Type B pancreatic cell (in vitro differentiated cells): ENCODE measurements at regions not wholly inside any gene's neighbourhood (a gene's known extent, or its start where the extent isn't known, plus 50 kb on each side); places are given as distances from the start of the nearest gene placed in this dataset.

Experiments used
- DNase-seq: peaks from one replicate; pipeline ENCODE4 v3.0.0; 2021; ENCODE audit warnings: mixed read lengths; ENCODE audit not compliant: unreplicated experiment; ENCODE audit errors: extremely low spot score
- H3K27ac Mint-ChIP-seq: 2 replicates; pipeline ENCODE4 v1.8.0; 2021; ENCODE audit warnings: mild to moderate bottlenecking, mixed read lengths
- H3K27me3 Mint-ChIP-seq: 2 replicates; pipeline ENCODE4 v1.8.0; 2021; ENCODE audit warnings: mixed read lengths
- H3K36me3 Mint-ChIP-seq: 2 replicates; pipeline ENCODE4 v1.8.0; 2021; ENCODE audit warnings: mixed read lengths
- H3K4me1 Mint-ChIP-seq: one replicate; pipeline ENCODE4 v1.8.0; 2021; ENCODE audit warnings: mixed read lengths; ENCODE audit not compliant: unreplicated experiment
- H3K4me3 Mint-ChIP-seq: 2 replicates; pipeline ENCODE4 v1.8.0; 2021; ENCODE audit warnings: mild to moderate bottlenecking, mixed read lengths
- H3K9me3 Mint-ChIP-seq: 2 replicates; pipeline ENCODE4 v1.8.0; 2021; ENCODE audit warnings: mixed read lengths
- TF ChIP-seq, protein P1 (sequence below): fragments of 200-600 bp; sonication (generic); conservative IDR thresholded peaks from 2 replicates; pipeline ENCODE4 v1.5.0; 2021; ENCODE audit warnings: antibody characterized with exemption, mild to moderate bottlenecking

- TF ChIP-seq, protein P1, sequence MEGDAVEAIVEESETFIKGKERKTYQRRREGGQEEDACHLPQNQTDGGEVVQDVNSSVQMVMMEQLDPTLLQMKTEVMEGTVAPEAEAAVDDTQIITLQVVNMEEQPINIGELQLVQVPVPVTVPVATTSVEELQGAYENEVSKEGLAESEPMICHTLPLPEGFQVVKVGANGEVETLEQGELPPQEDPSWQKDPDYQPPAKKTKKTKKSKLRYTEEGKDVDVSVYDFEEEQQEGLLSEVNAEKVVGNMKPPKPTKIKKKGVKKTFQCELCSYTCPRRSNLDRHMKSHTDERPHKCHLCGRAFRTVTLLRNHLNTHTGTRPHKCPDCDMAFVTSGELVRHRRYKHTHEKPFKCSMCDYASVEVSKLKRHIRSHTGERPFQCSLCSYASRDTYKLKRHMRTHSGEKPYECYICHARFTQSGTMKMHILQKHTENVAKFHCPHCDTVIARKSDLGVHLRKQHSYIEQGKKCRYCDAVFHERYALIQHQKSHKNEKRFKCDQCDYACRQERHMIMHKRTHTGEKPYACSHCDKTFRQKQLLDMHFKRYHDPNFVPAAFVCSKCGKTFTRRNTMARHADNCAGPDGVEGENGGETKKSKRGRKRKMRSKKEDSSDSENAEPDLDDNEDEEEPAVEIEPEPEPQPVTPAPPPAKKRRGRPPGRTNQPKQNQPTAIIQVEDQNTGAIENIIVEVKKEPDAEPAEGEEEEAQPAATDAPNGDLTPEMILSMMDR = no peak
- Mint-ChIP-seq H3K27me3 (no peaks in the 10 kb centered on the region), H3K4me3 (no peak overlapping the region), H3K27ac (no peak overlapping the region), H3K4me1 (peaks cover 11% of the 10 kb centered on the region), H3K36me3 (no peaks in the 10 kb centered on the region), H3K9me3 (no peaks in the 10 kb centered on the region)
- DNase-seq = no peak
Measured at GRCh38 chr13:80010286-80010831, 330.6 kb downstream of the SPRY2 start.

DNA sequence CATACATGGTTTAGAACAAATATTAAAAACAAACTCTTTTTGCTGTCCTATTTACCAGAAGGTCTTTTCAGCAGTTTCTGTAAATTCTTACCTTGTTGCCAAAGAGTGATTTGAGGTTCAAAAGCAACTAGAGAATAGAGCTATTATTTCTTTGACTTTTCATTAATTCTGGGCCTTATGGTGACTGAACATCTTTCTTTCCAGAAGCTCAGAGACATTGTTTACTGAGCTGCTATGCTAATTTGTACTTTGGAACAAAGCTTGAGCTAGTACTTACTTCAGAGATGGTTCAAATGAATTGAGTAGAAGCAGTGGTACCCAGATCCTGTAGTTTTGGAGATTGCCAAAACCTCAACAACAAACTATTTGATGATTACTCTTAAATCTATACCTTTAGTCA is 331.2 kb downstream of the SPRY2 start:
- TF ChIP-seq, protein P1 = no peak
- H3K27me3 Mint-ChIP-seq = no peaks in the 10 kb centered on the region
- H3K9me3 Mint-ChIP-seq = peaks cover 3% of the 10 kb centered on the region
- no peak overlapping the region for H3K4me3 Mint-ChIP-seq
- no peak overlapping the region for H3K27ac Mint-ChIP-seq
- H3K4me1 Mint-ChIP-seq = peaks cover 11% of the 10 kb centered on the region
- H3K36me3 Mint-ChIP-seq = no peaks in the 10 kb centered on the region
- DNase-seq = no peak

GRCh38 chr13:80006940-80007339 is 334.0 kb downstream of the SPRY2 start:
- Mint-ChIP-seq H3K27ac (no peak overlapping the region), H3K4me1 (peaks cover 10% of the 10 kb centered on the region), H3K36me3 (no peaks in the 10 kb centered on the region), H3K27me3 (no peaks in the 10 kb centered on the region), H3K9me3 (peaks cover 3% of the 10 kb centered on the region), H3K4me3 (no peak overlapping the region)
- no peak for DNase-seq
- TF ChIP-seq, protein P1 = no peak

- TF ChIP-seq, protein P1 = no peak
- no peaks in the 10 kb centered on the region for H3K27me3 Mint-ChIP-seq
- H3K4me3 Mint-ChIP-seq = no peak overlapping the region
- H3K27ac Mint-ChIP-seq = no peak overlapping the region
- peaks cover 5% of the 10 kb centered on the region for H3K4me1 Mint-ChIP-seq
- H3K9me3 Mint-ChIP-seq = peaks cover 3% of the 10 kb centered on the region
- no peak for DNase-seq
- no peaks in the 10 kb centered on the region for H3K36me3 Mint-ChIP-seq
Measured at GRCh38 chr13:80001510-80001842, 339.4 kb downstream of the SPRY2 start.

DNA sequence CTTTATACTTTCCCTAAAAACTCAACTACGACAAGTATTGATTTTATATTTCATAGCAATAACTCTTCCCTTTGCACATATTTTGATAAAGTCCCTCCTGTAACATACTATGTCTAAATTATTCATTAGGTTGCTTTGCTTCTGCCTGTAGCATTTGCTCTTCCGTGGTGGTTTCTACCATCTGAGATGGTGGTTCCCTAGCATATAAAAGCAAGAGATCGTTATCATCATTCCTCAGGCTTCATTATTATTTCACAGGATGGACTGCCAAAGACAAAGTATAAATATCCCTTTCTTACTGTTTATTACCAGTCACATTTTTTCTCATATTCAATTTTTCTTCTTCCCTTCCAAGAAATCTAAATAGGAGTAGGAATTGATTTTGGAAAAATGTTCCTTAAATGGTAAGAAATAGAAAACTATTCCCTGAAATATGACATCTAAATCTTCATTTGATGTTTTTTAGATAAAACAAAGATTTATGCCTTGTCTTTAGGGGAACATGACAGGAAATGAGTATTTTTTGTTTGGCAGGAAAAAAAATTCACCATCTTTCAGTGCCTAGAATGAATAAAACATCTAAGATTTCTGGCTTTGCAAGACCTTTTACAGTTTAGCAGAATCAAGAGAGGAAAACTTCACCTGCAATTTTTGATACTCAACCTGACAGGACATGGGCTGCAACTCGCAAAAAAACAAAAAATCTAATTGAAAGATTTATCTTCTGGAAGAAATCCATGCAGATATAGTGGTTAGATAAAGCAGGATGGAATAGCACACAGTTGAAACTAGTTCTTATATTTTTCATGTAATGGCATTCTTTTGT is 340.0 kb downstream of the SPRY2 start:
- peaks cover 5% of the 10 kb centered on the region for H3K4me1 Mint-ChIP-seq
- TF ChIP-seq, protein P1 = no peak
- no peaks in the 10 kb centered on the region for H3K27me3 Mint-ChIP-seq
- no peak overlapping the region for H3K27ac Mint-ChIP-seq
- no peaks in the 10 kb centered on the region for H3K36me3 Mint-ChIP-seq
- no peak overlapping the region for H3K4me3 Mint-ChIP-seq
- DNase-seq = no peak
- peaks cover 3% of the 10 kb centered on the region for H3K9me3 Mint-ChIP-seq
